ENCODE measurements at regions not wholly inside any gene's neighbourhood (a gene's known extent, or its start where the extent isn't known, plus 50 kb on each side); places are given as distances from the start of the nearest gene placed in this dataset.
"Not testable (repeated sequence)": the region's sequence is repeated elsewhere in the genome, so short reads cannot be mapped to it uniquely, and the experiment has no call there.

GRCh38 chr1:145488193-145488933 lies 63.0 kb upstream of the NBPF20 start:
- DNase-seq; in situ Hi-C loops (cut with HindIII; ENCODE audit: low pct_ligation_motif_present, low pct_unique_long_range_greater_than_20kb, low sequenced_read_pairs): not testable (repeated sequence)

- DNase-seq; in situ Hi-C loops (cut with HindIII; ENCODE audit: low pct_ligation_motif_present, low pct_unique_long_range_greater_than_20kb, low sequenced_read_pairs): not testable (repeated sequence)
Measured at GRCh38 chr1:145487156-145487555, 61.8 kb upstream of the NBPF20 start.

- in situ Hi-C loops (cut with HindIII; ENCODE audit: low pct_ligation_motif_present, low pct_unique_long_range_greater_than_20kb, low sequenced_read_pairs), result not testable (repeated sequence)
Measured at GRCh38 chr1:145484257-145484656, 58.9 kb upstream of the NBPF20 start.

GRCh38 chr1:145482214-145482860 lies 56.9 kb upstream of the NBPF20 start:
- DNase-seq; in situ Hi-C loops (cut with HindIII; ENCODE audit: low pct_ligation_motif_present, low pct_unique_long_range_greater_than_20kb, low sequenced_read_pairs): not testable (repeated sequence)

More at GRCh38 chr1:145484257-145484656, 58.9 kb upstream of the NBPF20 start:
- not testable (repeated sequence) for DNase-seq

- in situ Hi-C loops (cut with HindIII; ENCODE audit: low pct_ligation_motif_present, low pct_unique_long_range_greater_than_20kb, low sequenced_read_pairs); DNase-seq: not testable (repeated sequence)
Measured at GRCh38 chr1:145475962-145476361, 50.6 kb upstream of the NBPF20 start.

- in situ Hi-C loops (cut with HindIII; ENCODE audit: low pct_ligation_motif_present, low pct_unique_long_range_greater_than_20kb, low sequenced_read_pairs), result not testable (repeated sequence)
- peak; percentile 50 for DNase-seq
Measured at GRCh38 chr1:145475369-145475915, 50.0 kb upstream of the NBPF20 start.
